Neural cell (in vitro differentiated cells): ENCODE measurements at regions not wholly inside any gene's neighbourhood (a gene's known extent, or its start where the extent isn't known, plus 50 kb on each side); places are given as distances from the start of the nearest gene placed in this dataset.

ENCODE experiments used
- H2AFZ ChIP-seq: fragments of 200-600, 300-800 bp; sonication (generic), shearing (Covaris generic); 2 replicates; pipeline ENCODE4 v1.6.0; 2014; ENCODE audit warnings: low read depth, mild to moderate bottlenecking, antibody characterized with exemption, low read length, moderate library complexity
- H3F3A ChIP-seq: fragments of 200-600 bp; shearing (Covaris generic); 2 replicates; pipeline ENCODE4 v1.6.1; 2016; ENCODE audit warnings: mild to moderate bottlenecking, moderate library complexity, mixed read lengths, antibody characterized with exemption, low read length; ENCODE audit not compliant: insufficient read depth, poor library complexity, severe bottlenecking
- H3K27ac ChIP-seq: fragments of 200-600, 300-800 bp; sonication (generic), shearing (Covaris generic); 2 replicates; pipeline ENCODE4 v1.5.1; 2014; ENCODE audit warnings: mild to moderate bottlenecking, low read length, moderate library complexity
- H3K27me3 ChIP-seq: fragments of 300-800, 200-600 bp; sonication (generic), shearing (Covaris generic); 2 replicates; pipeline ENCODE4 v1.6.0; 2014; ENCODE audit warnings: mild to moderate bottlenecking, low read depth, low read length, moderate library complexity; ENCODE audit not compliant: insufficient read depth
- H3K36me3 ChIP-seq: fragments of 300-800, 200-600 bp; sonication (generic), shearing (Covaris generic); 2 replicates; pipeline ENCODE4 v1.5.1; 2014; ENCODE audit warnings: mild to moderate bottlenecking, antibody characterized with exemption, low read length, moderate library complexity; ENCODE audit not compliant: insufficient read depth
- H3K4me2 ChIP-seq: fragments of 300-800, 200-600 bp; sonication (generic), shearing (Covaris generic); 2 replicates; pipeline ENCODE4 v1.6.0; 2014; ENCODE audit warnings: mild to moderate bottlenecking, low read length
- H3K4me3 ChIP-seq: fragments of 300-800, 200-600 bp; sonication (generic), shearing (Covaris generic); 2 replicates; pipeline ENCODE4 v1.5.1; 2014; ENCODE audit warnings: mild to moderate bottlenecking, low read length, moderate library complexity
- H3K79me2 ChIP-seq: fragments of 200-600 bp; shearing (Covaris generic); replicated peaks from 2 replicates; pipeline ENCODE4 v1.6.0; 2014; ENCODE audit warnings: mild to moderate bottlenecking, low read length, moderate library complexity; ENCODE audit not compliant: insufficient read depth
- H3K9ac ChIP-seq: fragments of 300-800, 200-600 bp; sonication (generic), shearing (Covaris generic); 2 replicates; pipeline ENCODE4 v1.6.1; 2016; ENCODE audit warnings: mild to moderate bottlenecking, low read length, mixed read lengths
- H3K9me2 ChIP-seq: fragments of 200-600 bp; shearing (Covaris generic); 2 replicates; pipeline ENCODE4 v1.6.1; 2016; ENCODE audit warnings: mild to moderate bottlenecking, low read length, mixed read lengths; ENCODE audit not compliant: insufficient read depth
- H3K9me3 ChIP-seq: fragments of 200-600, 300-800 bp; sonication (generic), shearing (Covaris generic); 2 replicates; pipeline ENCODE4 v1.6.1; 2016; ENCODE audit warnings: mild to moderate bottlenecking, mixed run types, low read length, moderate library complexity, mixed read lengths
- H4K20me1 ChIP-seq: fragments of 200-600 bp; shearing (Covaris generic); 2 replicates; pipeline ENCODE4 v1.6.1; 2016; ENCODE audit warnings: mild to moderate bottlenecking, mixed run types; ENCODE audit not compliant: insufficient read depth
- CTCF ChIP-seq: fragments of 450-650 bp; IDR thresholded peaks from 2 replicates; pipeline ENCODE4 v1.5.1; 2014; ENCODE audit warnings: antibody characterized with exemption, mild to moderate bottlenecking, moderate library complexity; ENCODE audit not compliant: poor library complexity, severe bottlenecking
- EP300 ChIP-seq: fragments of 450-650 bp; conservative IDR thresholded peaks from 2 replicates; pipeline ENCODE4 v1.6.1; 2014; ENCODE audit warnings: antibody characterized with exemption, mild to moderate bottlenecking, moderate library complexity; ENCODE audit not compliant: poor library complexity, severe bottlenecking
- EZH2 ChIP-seq: fragments of 200-600, 300-800 bp; shearing (Covaris generic), sonication (generic); IDR thresholded peaks from 2 replicates; pipeline ENCODE4 v1.6.1; 2014; ENCODE audit warnings: antibody characterized with exemption, low read length, borderline replicate concordance, mild to moderate bottlenecking; ENCODE audit not compliant: insufficient read depth, poor library complexity, severe bottlenecking
- MXI1 ChIP-seq: fragments of 450-650 bp; conservative IDR thresholded peaks from 2 replicates; pipeline ENCODE4 v1.6.1; 2014; ENCODE audit warnings: antibody characterized with exemption, mild to moderate bottlenecking; ENCODE audit not compliant: poor library complexity, severe bottlenecking
- POLR2AphosphoS5 ChIP-seq: IDR thresholded peaks from 2 replicates; pipeline ENCODE4 v1.6.1; 2012
- RAD21 ChIP-seq: fragments of 450-650 bp; conservative IDR thresholded peaks from 2 replicates; pipeline ENCODE4 v1.6.1; 2014; ENCODE audit warnings: antibody characterized with exemption, mild to moderate bottlenecking, moderate library complexity
- REST ChIP-seq: IDR thresholded peaks from 2 replicates; pipeline ENCODE4 v1.6.1; 2012; ENCODE audit warnings: borderline replicate concordance
- SMC3 ChIP-seq: fragments of 450-650 bp; conservative IDR thresholded peaks from 2 replicates; pipeline ENCODE4 v1.6.1; 2014; ENCODE audit warnings: antibody characterized with exemption, mild to moderate bottlenecking, moderate library complexity; ENCODE audit not compliant: poor library complexity
- TAF1 ChIP-seq: IDR thresholded peaks from 2 replicates; pipeline ENCODE4 v1.6.1; 2012; ENCODE audit warnings: low read depth

- Histone ChIP-seq H2AFZ (no peak overlapping the region), H4K20me1 (no peaks in the 10 kb centered on the region), H3F3A (no peaks in the 10 kb centered on the region), H3K36me3 (no peaks in the 10 kb centered on the region), H3K9me2 (no peaks in the 10 kb centered on the region), H3K79me2 (no peaks in the 10 kb centered on the region), H3K27ac (no peak overlapping the region), H3K9ac (no peak overlapping the region), H3K4me2 (no peak overlapping the region), H3K4me3 (no peak overlapping the region), H3K27me3 (no peaks in the 10 kb centered on the region), H3K9me3 (no peaks in the 10 kb centered on the region)
- TF ChIP-seq MXI1, result no peak
- no peak for TF ChIP-seq SMC3
- TF ChIP-seq EP300, result no peak
- TF ChIP-seq RAD21, result no peak
- TF ChIP-seq EZH2, result no peak
- TF ChIP-seq CTCF, result no peak
- TF ChIP-seq POLR2AphosphoS5, result no peak
- TF ChIP-seq TAF1, result no peak
- TF ChIP-seq REST, result no peak
Measured at GRCh38 chr7:69130396-69130795, 467.9 kb upstream of the AUTS2 start.

- H2AFZ ChIP-seq, result no peak overlapping the region
- no peaks in the 10 kb centered on the region for H3K9me2 ChIP-seq
- H3F3A ChIP-seq, result no peaks in the 10 kb centered on the region
- H3K79me2 ChIP-seq, result no peaks in the 10 kb centered on the region
- no peaks in the 10 kb centered on the region for H3K36me3 ChIP-seq
- no peak for TF ChIP-seq CTCF
- TF ChIP-seq REST, result no peak
- no peak for TF ChIP-seq MXI1
- TF ChIP-seq TAF1, result no peak
- no peak for TF ChIP-seq RAD21
- no peak for TF ChIP-seq EP300
- TF ChIP-seq POLR2AphosphoS5, result no peak
- TF ChIP-seq EZH2, result no peak
- H3K4me2 ChIP-seq, result no peak overlapping the region
- no peaks in the 10 kb centered on the region for H3K27me3 ChIP-seq
- no peak overlapping the region for H3K27ac ChIP-seq
- H3K4me3 ChIP-seq, result no peak overlapping the region
- H3K9me3 ChIP-seq, result peaks cover 5% of the 10 kb centered on the region
- no peak overlapping the region for H3K9ac ChIP-seq
- H4K20me1 ChIP-seq, result no peaks in the 10 kb centered on the region
Measured at GRCh38 chr7:69134316-69134715, 464.0 kb upstream of the AUTS2 start.
